GM23248 (cell line): ENCODE measurements at regions not wholly inside any gene's neighbourhood (a gene's known extent, or its start where the extent isn't known, plus 50 kb on each side); places are given as distances from the start of the nearest gene placed in this dataset.

Experiments
- DNase-seq: peaks from one replicate; pipeline ENCODE4 v3.0.0-alpha.2; 2015
- H2AFZ ChIP-seq: fragments of 200-600 bp; sonication (generic); 2 replicates; pipeline ENCODE4 v1.6.1; 2016; ENCODE audit warnings: antibody characterized with exemption
- H3F3A ChIP-seq: fragments of 200-600 bp; sonication (generic); 2 replicates; pipeline ENCODE4 v1.6.1; 2016; ENCODE audit warnings: mild to moderate bottlenecking, antibody characterized with exemption, mixed run types; ENCODE audit not compliant: insufficient read depth
- H3K27ac ChIP-seq: fragments of 200-600 bp; sonication (generic); 2 replicates; pipeline ENCODE4 v1.5.1; 2016; ENCODE audit warnings: mild to moderate bottlenecking
- H3K27me3 ChIP-seq: fragments of 200-600 bp; sonication (generic); replicated peaks from 2 replicates; pipeline ENCODE4 v1.6.1; 2016; ENCODE audit warnings: mild to moderate bottlenecking; ENCODE audit not compliant: insufficient read depth
- H3K36me3 ChIP-seq: fragments of 200-600 bp; sonication (generic); 2 replicates; pipeline ENCODE4 v1.6.1; 2016; ENCODE audit warnings: low read depth, mild to moderate bottlenecking
- H3K4me1 ChIP-seq: fragments of 200-600 bp; sonication (generic); 2 replicates; pipeline ENCODE4 v1.6.1; 2016; ENCODE audit warnings: mild to moderate bottlenecking; ENCODE audit not compliant: insufficient read depth
- H3K4me2 ChIP-seq: fragments of 200-600 bp; sonication (generic); one replicate; pipeline ENCODE4 v1.6.1; 2016; ENCODE audit warnings: mild to moderate bottlenecking; ENCODE audit not compliant: unreplicated experiment
- H3K4me3 ChIP-seq: fragments of 200-600 bp; sonication (generic); 2 replicates; pipeline ENCODE4 v1.5.1; 2016; ENCODE audit warnings: mild to moderate bottlenecking
- H3K79me2 ChIP-seq: fragments of 200-600 bp; sonication (generic); 2 replicates; pipeline ENCODE4 v1.6.1; 2016; ENCODE audit warnings: mild to moderate bottlenecking; ENCODE audit not compliant: insufficient read depth
- H3K9ac ChIP-seq: fragments of 200-600 bp; sonication (generic); 2 replicates; pipeline ENCODE4 v1.6.1; 2016; ENCODE audit warnings: mild to moderate bottlenecking
- H3K9me2 ChIP-seq: fragments of 200-600 bp; sonication (generic); 2 replicates; pipeline ENCODE4 v1.6.1; 2016; ENCODE audit warnings: mixed run types, mild to moderate bottlenecking, moderate library complexity; ENCODE audit not compliant: insufficient read depth
- H3K9me3 ChIP-seq: fragments of 200-600 bp; sonication (generic); one replicate; pipeline ENCODE4 v1.6.1; 2017; ENCODE audit warnings: low read depth
- H4K20me1 ChIP-seq: fragments of 200-600 bp; sonication (generic); 2 replicates; pipeline ENCODE4 v1.6.0; 2016; ENCODE audit not compliant: insufficient read depth
- EZH2 ChIP-seq: fragments of 200-600 bp; sonication (generic); IDR thresholded peaks from 2 replicates; pipeline ENCODE4 v1.6.1; 2018; ENCODE audit warnings: antibody characterized with exemption, mild to moderate bottlenecking; ENCODE audit not compliant: insufficient read depth, poor library complexity, severe bottlenecking
- EZH2phosphoT487 ChIP-seq: fragments of 200-600 bp; sonication (generic); IDR thresholded peaks from 2 replicates; pipeline ENCODE4 v1.6.1; 2018; ENCODE audit warnings: antibody characterized with exemption, moderate library complexity, mild to moderate bottlenecking, low read depth; ENCODE audit not compliant: insufficient read depth
- WGBS, 2 experiments: methylation state at CpG; one replicate each; pipeline ENCODE4 v1.1.6; 2015 to 2017; ENCODE audit warnings: low lambda C conversion rate in 2 of 2, low coverage in 1 of 2; ENCODE audit errors: missing lambda C conversion rate in 2 of 2; 5-methylcytosine and 5-hydroxymethylcytosine counted together
- in situ Hi-C: fragments of 300-500 bp; cut with MboI; formaldehyde crosslinking; loops from 2 replicates; pipeline ENCODE4 v1.15.0; 2020

GRCh38 chr17:13725288-13725990 lies 123.7 kb upstream of the HS3ST3A1 start:
- no peak overlapping the region; the same call in 1 of the 2 replicates for H3K27ac ChIP-seq
- peak overlapping the region; percentile 19 for H3K4me2 ChIP-seq
- TF ChIP-seq EZH2: no peak
- no peak overlapping the region for H3K4me3 ChIP-seq
- no peaks in the 10 kb centered on the region for H3K79me2 ChIP-seq
- peak; percentile 82 for DNase-seq
- peaks cover 25% of the 10 kb centered on the region for H3F3A ChIP-seq
- H4K20me1 ChIP-seq: no peaks in the 10 kb centered on the region
- H3K9ac ChIP-seq: no peak overlapping the region
- H3K36me3 ChIP-seq: no peaks in the 10 kb centered on the region
- H3K9me3 ChIP-seq: no peaks in the 10 kb centered on the region
- peak overlapping the region; percentile 26; the same call in 1 of the 2 replicates for H2AFZ ChIP-seq
- H3K4me1 ChIP-seq: peaks cover 46% of the 10 kb centered on the region
- WGBS, 2 experiments: 2 to 8% methylated on average over 2 of the region's 2 CpGs
- no peaks in the 10 kb centered on the region for H3K27me3 ChIP-seq
- no peaks in the 10 kb centered on the region for H3K9me2 ChIP-seq
- in situ Hi-C loops: no loop called here

- no peak for TF ChIP-seq EZH2
- no peak for TF ChIP-seq EZH2phosphoT487
- 16 to 17% methylated on average over 6 of the region's 6 CpGs for WGBS, 2 experiments
- H3K36me3 ChIP-seq: no peaks in the 10 kb centered on the region
- peak overlapping the region; percentile 29; the same call in 1 of the 2 replicates for H3K4me3 ChIP-seq
- no peaks in the 10 kb centered on the region for H4K20me1 ChIP-seq
- H3K9ac ChIP-seq: 0 out of 2 replicates have a peak overlapping the region, but pooled peaks have one; percentile 12
- peaks cover 46% of the 10 kb centered on the region for H3K4me1 ChIP-seq
- in situ Hi-C loops: no loop called here
- no peak overlapping the region for H2AFZ ChIP-seq
- DNase-seq: peak; percentile 93
- peak overlapping the region; percentile 68 for H3K27ac ChIP-seq
- H3K9me2 ChIP-seq: no peaks in the 10 kb centered on the region
- H3K27me3 ChIP-seq: no peaks in the 10 kb centered on the region
- peaks cover 25% of the 10 kb centered on the region for H3F3A ChIP-seq
- no peaks in the 10 kb centered on the region for H3K79me2 ChIP-seq
- H3K9me3 ChIP-seq: no peaks in the 10 kb centered on the region
- H3K4me2 ChIP-seq: peak overlapping the region; percentile 59
Observed at GRCh38 chr17:13727441-13728171, 125.9 kb upstream of the HS3ST3A1 start.

- peak overlapping the region; percentile 12; the same call in 1 of the 2 replicates for H3K9ac ChIP-seq
- no peaks in the 10 kb centered on the region for H3K27me3 ChIP-seq
- 0 to 1% methylated on average over 4 of the region's 4 CpGs for WGBS, 2 experiments
- H2AFZ ChIP-seq: peak overlapping the region; percentile 28; the same call in 1 of the 2 replicates
- peaks cover 25% of the 10 kb centered on the region for H3F3A ChIP-seq
- no peaks in the 10 kb centered on the region for H4K20me1 ChIP-seq
- H3K9me2 ChIP-seq: no peaks in the 10 kb centered on the region
- no peak for TF ChIP-seq EZH2phosphoT487
- no peak for TF ChIP-seq EZH2
- in situ Hi-C loops: no loop called here
- H3K4me2 ChIP-seq: peak overlapping the region; percentile 59
- H3K9me3 ChIP-seq: no peaks in the 10 kb centered on the region
- H3K4me3 ChIP-seq: 0 out of 2 replicates have a peak overlapping the region, but pooled peaks have one; percentile 37
- H3K79me2 ChIP-seq: no peaks in the 10 kb centered on the region
- H3K4me1 ChIP-seq: peaks cover 46% of the 10 kb centered on the region
- H3K27ac ChIP-seq: peak overlapping the region; percentile 68
- peak; percentile 83 for DNase-seq
- no peaks in the 10 kb centered on the region for H3K36me3 ChIP-seq
Observed at GRCh38 chr17:13728781-13729180, 127.1 kb upstream of the HS3ST3A1 start.

- peaks cover 30% of the 10 kb centered on the region for H3F3A ChIP-seq
- H3K27me3 ChIP-seq: no peaks in the 10 kb centered on the region
- no peaks in the 10 kb centered on the region for H3K9me3 ChIP-seq
- no peak overlapping the region for H3K9ac ChIP-seq
- H3K36me3 ChIP-seq: no peaks in the 10 kb centered on the region
- H4K20me1 ChIP-seq: no peaks in the 10 kb centered on the region
- H3K4me1 ChIP-seq: peaks cover 47% of the 10 kb centered on the region
- H3K9me2 ChIP-seq: no peaks in the 10 kb centered on the region
- WGBS, 2 experiments: 81 to 94% methylated on average over 8 to 10 of the region's 10 CpGs
- TF ChIP-seq EZH2: no peak
- TF ChIP-seq EZH2phosphoT487: no peak
- H3K79me2 ChIP-seq: no peaks in the 10 kb centered on the region
- no peak overlapping the region for H3K4me2 ChIP-seq
- H3K27ac ChIP-seq: peak overlapping the region; percentile 68; the same call in 1 of the 2 replicates
- no peak for DNase-seq
- H2AFZ ChIP-seq: no peak overlapping the region
- no peak overlapping the region for H3K4me3 ChIP-seq
- in situ Hi-C loops: no loop called here
Observed at GRCh38 chr17:13729466-13730134, 127.9 kb upstream of the HS3ST3A1 start.
